Lung (tissue), 11 donors: ENCODE measurements at regions not wholly inside any gene's neighbourhood (a gene's known extent, or its start where the extent isn't known, plus 50 kb on each side); places are given as distances from the start of the nearest gene placed in this dataset.

ENCODE experiments used
- ATAC-seq: fragments of 200-7000 bp; cut with Tn5 transposase; one replicate; pipeline ENCODE4 v1.9.1; 2020; ENCODE audit warnings: moderate number of reproducible peaks; ENCODE audit not compliant: insufficient read depth, low FRiP score
- DNase-seq, 3 donors: peaks; one replicate each; pipeline ENCODE4 v3.0.0-alpha.2; 2013 to 2017
- H3K27ac ChIP-seq, 2 donors: one replicate each; pipeline ENCODE4 v1.5.1; 2013; ENCODE audit warnings: mild to moderate bottlenecking in 2 of 2, moderate library complexity in 2 of 2, control low read depth in 1 of 2, inconsistent platforms in 1 of 2, low read depth in 1 of 2, low read length in 1 of 2
- H3K27me3 ChIP-seq, 3 donors: one replicate each; pipeline ENCODE4 v1.5.1; 2013; ENCODE audit warnings: low read length in 2 of 3; ENCODE audit not compliant: control insufficient read depth in 3 of 3, insufficient read depth in 3 of 3
- H3K36me3 ChIP-seq, 4 donors: one replicate each; pipeline ENCODE4 v1.5.1; 2013; ENCODE audit warnings: low read length in 4 of 4, mild to moderate bottlenecking in 1 of 4, moderate library complexity in 1 of 4; ENCODE audit not compliant: control insufficient read depth in 4 of 4, insufficient read depth in 4 of 4
- H3K4me1 ChIP-seq, 5 donors: one replicate each; pipeline ENCODE4 v1.5.1; 2013; ENCODE audit warnings: low read length in 5 of 5, mild to moderate bottlenecking in 2 of 5, moderate library complexity in 1 of 5; ENCODE audit not compliant: control insufficient read depth in 5 of 5, insufficient read depth in 5 of 5
- H3K4me3 ChIP-seq: one replicate; pipeline ENCODE4 v1.5.1; 2013; ENCODE audit warnings: mild to moderate bottlenecking, control low read depth, moderate library complexity
- H3K9ac ChIP-seq, 2 donors: one replicate each; pipeline ENCODE4 v1.5.1; 2013; ENCODE audit warnings: low read length in 2 of 2, control low read depth in 1 of 2; ENCODE audit not compliant: insufficient read depth in 1 of 2
- H3K9me3 ChIP-seq, 4 donors: one replicate each; pipeline ENCODE4 v1.5.1; 2013; ENCODE audit warnings: low read length in 3 of 4, mild to moderate bottlenecking in 1 of 4, moderate library complexity in 1 of 4; ENCODE audit not compliant: control insufficient read depth in 4 of 4, insufficient read depth in 3 of 4
- CTCF ChIP-seq: IDR thresholded peaks from 2 replicates; pipeline ENCODE4 v1.5.1; 2012; ENCODE audit warnings: mild to moderate bottlenecking; ENCODE audit errors: control extremely low read depth, extremely low read depth
- WGBS, 2 donors: extraction: QIAGEN DNeasy Blood & Tissue Kit; methylation state at CpG; one replicate each; pipeline ENCODE4 v1.1.7; 2013; 5-methylcytosine and 5-hydroxymethylcytosine counted together
- donor health status: control.
- donor health status: control.
- donor health status: Bipolar disorder and iron deficiency.
- donor health status: healthy.
- donor health status: DM: yes; HTN: yes; CAD: no.

- H3K27ac ChIP-seq = no peak overlapping the region
- no peak for TF ChIP-seq CTCF
- H3K27me3 ChIP-seq = no peaks in the 10 kb centered on the region
- ATAC-seq = no peak
- no peaks in the 10 kb centered on the region for H3K4me1 ChIP-seq
- H3K9me3 ChIP-seq = no peaks in the 10 kb centered on the region
- 100% methylated on average over 1 of the region's 1 CpG for WGBS, 2 donors
- no peak overlapping the region for H3K9ac ChIP-seq
- no peak overlapping the region for H3K4me3 ChIP-seq
- DNase-seq = no peak
- no peaks in the 10 kb centered on the region for H3K36me3 ChIP-seq
Measured at GRCh38 chr2:96438589-96438988, 66.6 kb downstream of the NEURL3 start.

GRCh38 chr2:96437512-96437911 lies 67.6 kb downstream of the NEURL3 start:
- WGBS, 2 donors = 50 to 68% methylated on average over 2 of the region's 2 CpGs
- no peaks in the 10 kb centered on the region for H3K27me3 ChIP-seq

GRCh38 chr2:96436961-96437360 lies 68.2 kb downstream of the NEURL3 start:
- no peak overlapping the region for H3K9ac ChIP-seq
- H3K4me3 ChIP-seq = no peak overlapping the region
- WGBS, 2 donors = 84 to 90% methylated on average over 2 of the region's 2 CpGs
- H3K27me3 ChIP-seq = no peaks in the 10 kb centered on the region
- H3K27ac ChIP-seq = no peak overlapping the region
- DNase-seq (no peak), ATAC-seq (no peak)
- H3K36me3 ChIP-seq = no peaks in the 10 kb centered on the region
- no peaks in the 10 kb centered on the region for H3K4me1 ChIP-seq
- no peaks in the 10 kb centered on the region for H3K9me3 ChIP-seq
- TF ChIP-seq CTCF = no peak

More at GRCh38 chr2:96437512-96437911, 67.6 kb downstream of the NEURL3 start:
- H3K36me3 ChIP-seq = no peaks in the 10 kb centered on the region
- H3K9me3 ChIP-seq = no peaks in the 10 kb centered on the region
- H3K27ac ChIP-seq = no peak overlapping the region
- H3K4me1 ChIP-seq = no peaks in the 10 kb centered on the region
- H3K4me3 ChIP-seq = no peak overlapping the region
- no peak for DNase-seq
- TF ChIP-seq CTCF = no peak
- ATAC-seq = no peak
- H3K9ac ChIP-seq = no peak overlapping the region

- Histone ChIP-seq H3K4me1 (no peaks in the 10 kb centered on the region), H3K9ac (no peak overlapping the region), H3K27me3 (no peaks in the 10 kb centered on the region), H3K27ac (no peak overlapping the region), H3K4me3 (no peak overlapping the region), H3K9me3 (no peaks in the 10 kb centered on the region), H3K36me3 (no peaks in the 10 kb centered on the region)
- no peak for TF ChIP-seq CTCF
- 72 to 74% methylated on average over 2 of the region's 2 CpGs for WGBS, 2 donors
- DNase-seq (no peak), ATAC-seq (no peak)
Measured at GRCh38 chr2:96436416-96436815, 68.7 kb downstream of the NEURL3 start.
